Mesothelial cell of epicardium (in vitro differentiated cells): ENCODE measurements at regions not wholly inside any gene's neighbourhood (a gene's known extent, or its start where the extent isn't known, plus 50 kb on each side); places are given as distances from the start of the nearest gene placed in this dataset.

ENCODE experiments used
- DNase-seq, 2 experiments: peaks; one replicate each; pipeline ENCODE4 v3.0.0; 2021; ENCODE audit warnings: low spot score in 2 of 2; ENCODE audit not compliant: unreplicated experiment in 2 of 2
- H3K27ac Mint-ChIP-seq: 2 replicates; pipeline ENCODE4 v1.8.0; 2021; ENCODE audit warnings: mixed read lengths
- H3K27me3 Mint-ChIP-seq: 2 replicates; pipeline ENCODE4 v1.8.0; 2021; ENCODE audit warnings: low read depth, mixed read lengths
- H3K36me3 Mint-ChIP-seq: 2 replicates; pipeline ENCODE4 v1.8.0; 2021; ENCODE audit warnings: mixed read lengths
- H3K4me1 Mint-ChIP-seq: 2 replicates; pipeline ENCODE4 v1.8.0; 2021; ENCODE audit warnings: mixed read lengths
- H3K4me3 Mint-ChIP-seq: 2 replicates; pipeline ENCODE4 v1.8.0; 2021; ENCODE audit warnings: mild to moderate bottlenecking, moderate library complexity, mixed read lengths
- H3K9me3 Mint-ChIP-seq: 2 replicates; pipeline ENCODE4 v1.8.0; 2021; ENCODE audit warnings: mixed read lengths
- TF ChIP-seq, protein P1 (sequence below): fragments of 200-600 bp; sonication (generic); IDR thresholded peaks from one replicate; pipeline ENCODE4 v1.5.0; 2021; ENCODE audit warnings: antibody characterized with exemption; ENCODE audit not compliant: unreplicated experiment

DNA sequence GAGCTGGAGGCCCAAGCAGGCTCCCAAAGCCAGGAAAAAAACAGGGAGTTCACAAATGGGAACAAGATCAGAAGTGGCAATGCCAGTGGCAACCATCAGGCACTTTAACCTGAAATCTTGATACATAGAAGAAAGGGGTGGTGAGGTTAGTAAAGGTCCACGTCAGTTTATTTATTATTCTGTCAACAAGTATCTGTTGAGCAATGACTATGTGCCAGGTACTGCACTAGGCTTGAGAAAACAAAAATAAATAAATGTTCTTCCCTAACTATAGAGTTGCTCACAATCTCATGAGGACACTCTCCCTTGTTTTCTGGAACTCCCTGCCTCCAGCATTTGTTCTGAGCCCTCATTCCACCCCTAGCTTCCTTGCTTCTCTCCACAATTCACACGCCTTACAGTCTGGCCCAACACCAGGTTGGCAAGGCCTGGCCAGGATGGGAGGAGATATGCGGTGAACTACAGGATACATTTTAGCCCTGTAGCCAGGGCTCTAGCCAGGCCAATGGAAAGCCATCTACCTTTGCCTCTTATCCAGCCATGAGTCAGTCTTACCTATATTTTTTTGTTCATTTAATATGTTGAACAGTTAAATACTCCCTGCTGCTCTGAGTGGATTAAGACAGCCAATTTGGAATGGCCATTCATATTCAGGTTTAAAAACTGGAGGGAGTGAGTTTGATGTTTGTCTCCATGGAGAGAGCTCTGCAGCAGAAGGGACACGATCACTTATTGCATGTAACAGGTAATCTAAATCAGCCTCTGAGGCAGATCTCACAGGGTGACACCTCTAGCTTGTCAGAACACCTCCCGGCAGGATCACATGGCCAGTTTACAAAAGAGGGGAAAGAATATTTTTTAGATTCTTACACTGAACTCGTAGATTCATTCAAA is 161.9 kb upstream of the ATP11B start:
- no peak overlapping the region for H3K4me3 Mint-ChIP-seq
- peaks cover 28% of the 10 kb centered on the region for H3K27me3 Mint-ChIP-seq
- no peaks in the 10 kb centered on the region for H3K9me3 Mint-ChIP-seq
- H3K4me1 Mint-ChIP-seq, result no peaks in the 10 kb centered on the region
- no peaks in the 10 kb centered on the region for H3K36me3 Mint-ChIP-seq
- no peak overlapping the region for H3K27ac Mint-ChIP-seq
- TF ChIP-seq, protein P1, sequence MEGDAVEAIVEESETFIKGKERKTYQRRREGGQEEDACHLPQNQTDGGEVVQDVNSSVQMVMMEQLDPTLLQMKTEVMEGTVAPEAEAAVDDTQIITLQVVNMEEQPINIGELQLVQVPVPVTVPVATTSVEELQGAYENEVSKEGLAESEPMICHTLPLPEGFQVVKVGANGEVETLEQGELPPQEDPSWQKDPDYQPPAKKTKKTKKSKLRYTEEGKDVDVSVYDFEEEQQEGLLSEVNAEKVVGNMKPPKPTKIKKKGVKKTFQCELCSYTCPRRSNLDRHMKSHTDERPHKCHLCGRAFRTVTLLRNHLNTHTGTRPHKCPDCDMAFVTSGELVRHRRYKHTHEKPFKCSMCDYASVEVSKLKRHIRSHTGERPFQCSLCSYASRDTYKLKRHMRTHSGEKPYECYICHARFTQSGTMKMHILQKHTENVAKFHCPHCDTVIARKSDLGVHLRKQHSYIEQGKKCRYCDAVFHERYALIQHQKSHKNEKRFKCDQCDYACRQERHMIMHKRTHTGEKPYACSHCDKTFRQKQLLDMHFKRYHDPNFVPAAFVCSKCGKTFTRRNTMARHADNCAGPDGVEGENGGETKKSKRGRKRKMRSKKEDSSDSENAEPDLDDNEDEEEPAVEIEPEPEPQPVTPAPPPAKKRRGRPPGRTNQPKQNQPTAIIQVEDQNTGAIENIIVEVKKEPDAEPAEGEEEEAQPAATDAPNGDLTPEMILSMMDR, result no peak
- DNase-seq, result no peak

DNA sequence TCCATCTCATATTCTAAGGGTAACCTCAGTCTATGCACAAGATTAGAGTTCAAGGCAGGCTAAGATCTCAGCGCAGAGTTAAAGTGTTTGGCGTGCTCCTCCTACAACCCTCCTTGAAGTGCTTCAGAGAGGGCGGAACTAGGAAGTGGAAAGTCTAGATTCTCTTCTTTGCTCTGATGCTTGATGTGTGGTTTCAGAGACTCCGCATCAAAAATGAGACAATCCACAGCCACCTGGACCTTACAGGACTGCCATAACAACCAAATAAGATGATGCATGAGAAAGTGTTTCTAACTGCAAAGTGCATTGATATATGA is 161.3 kb upstream of the ATP11B start:
- Mint-ChIP-seq H3K9me3 (no peaks in the 10 kb centered on the region), H3K4me1 (no peaks in the 10 kb centered on the region), H3K36me3 (no peaks in the 10 kb centered on the region), H3K27ac (no peak overlapping the region), H3K27me3 (peaks cover 27% of the 10 kb centered on the region), H3K4me3 (no peak overlapping the region)
- TF ChIP-seq, protein P1, result no peak
- DNase-seq, result no peak

DNA sequence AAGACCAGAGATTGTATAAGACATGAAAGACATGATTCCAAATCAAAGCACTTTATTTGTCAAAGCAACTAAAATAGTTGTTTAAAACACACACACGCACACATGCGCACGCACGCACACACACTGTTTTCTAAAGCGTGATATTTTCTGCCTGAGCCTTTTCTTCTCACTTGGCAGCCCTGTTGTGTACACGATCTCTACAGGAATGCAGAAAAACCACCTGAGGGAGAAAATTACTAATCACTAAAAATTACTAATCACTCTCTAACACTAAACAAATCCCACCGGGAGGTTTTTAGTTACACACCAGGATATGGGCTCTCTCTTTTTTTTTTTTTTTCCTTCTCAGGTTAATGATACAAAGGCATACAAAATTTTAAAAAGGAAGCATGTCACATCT is 160.1 kb upstream of the ATP11B start:
- Mint-ChIP-seq H3K9me3 (no peaks in the 10 kb centered on the region), H3K36me3 (no peaks in the 10 kb centered on the region), H3K27ac (no peak overlapping the region), H3K4me1 (no peaks in the 10 kb centered on the region), H3K4me3 (no peak overlapping the region), H3K27me3 (peaks cover 21% of the 10 kb centered on the region)
- no peak for DNase-seq
- TF ChIP-seq, protein P1, result no peak

DNA sequence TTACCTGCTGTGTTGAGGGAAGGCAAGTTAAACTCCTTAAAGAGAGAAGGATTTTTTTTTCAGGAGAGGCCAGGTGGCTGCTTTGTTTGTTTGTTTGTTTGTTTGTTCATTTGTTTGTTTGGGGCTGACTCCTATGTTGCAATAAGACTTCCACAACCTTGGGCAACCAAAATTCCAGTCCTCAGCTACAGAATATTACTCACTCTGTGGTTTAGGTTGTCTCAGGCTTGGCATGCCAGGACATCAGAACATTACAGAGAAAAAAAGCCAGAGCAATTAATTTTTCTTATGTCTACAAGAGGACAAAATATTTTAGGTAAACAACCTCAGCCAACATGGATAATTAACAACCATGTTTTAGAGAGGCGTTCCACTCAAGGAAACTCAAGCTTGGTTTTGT is 156.7 kb upstream of the ATP11B start:
- Mint-ChIP-seq H3K36me3 (peaks cover 3% of the 10 kb centered on the region), H3K9me3 (peaks cover 6% of the 10 kb centered on the region), H3K4me1 (no peaks in the 10 kb centered on the region), H3K27me3 (peaks cover 11% of the 10 kb centered on the region), H3K27ac (no peak overlapping the region), H3K4me3 (no peak overlapping the region)
- DNase-seq, result no peak
- TF ChIP-seq, protein P1, result no peak

DNA sequence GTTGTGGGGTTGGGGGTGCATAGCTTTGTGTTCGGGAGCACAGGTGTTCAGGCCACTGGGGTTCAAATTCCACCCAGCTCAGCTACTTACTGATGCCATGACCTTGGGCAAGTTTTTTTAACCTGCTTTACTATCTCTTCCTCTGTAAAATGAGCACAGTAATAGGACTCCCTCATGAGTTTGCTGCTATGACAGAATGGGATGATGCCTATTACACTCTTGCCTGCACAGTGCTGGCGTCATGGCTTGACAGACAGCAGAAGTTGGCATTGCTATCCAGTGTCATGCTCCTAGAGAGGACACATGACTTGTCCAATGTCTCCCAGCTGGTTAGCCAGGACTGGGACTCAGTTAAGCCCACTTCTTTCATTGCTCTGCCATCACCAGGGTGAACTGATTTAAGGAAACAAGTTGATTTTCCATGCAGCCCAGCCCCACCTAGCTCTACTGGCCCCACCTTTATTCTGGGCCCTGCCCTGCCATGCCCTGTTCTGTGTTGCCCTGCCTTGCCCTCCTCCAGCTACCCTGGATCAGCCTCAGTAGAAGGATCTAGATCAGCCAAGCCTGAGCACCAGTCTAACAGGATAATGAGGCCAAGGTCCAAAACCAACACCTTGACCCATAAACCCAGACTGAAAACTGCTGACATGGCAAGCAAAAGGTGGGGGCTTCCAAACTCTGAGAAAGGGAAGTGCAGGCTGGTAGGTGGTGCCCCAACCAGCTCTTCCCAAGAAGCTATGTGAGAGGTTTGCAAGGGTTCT is 155.8 kb upstream of the ATP11B start:
- Mint-ChIP-seq H3K27me3 (peaks cover 11% of the 10 kb centered on the region), H3K9me3 (peaks cover 6% of the 10 kb centered on the region), H3K4me1 (no peaks in the 10 kb centered on the region), H3K4me3 (no peak overlapping the region), H3K36me3 (peaks cover 3% of the 10 kb centered on the region), H3K27ac (no peak overlapping the region)
- TF ChIP-seq, protein P1, result no peak
- DNase-seq, result no peak
